ENCODE measurements at regions not wholly inside any gene's neighbourhood (a gene's known extent, or its start where the extent isn't known, plus 50 kb on each side); places are given as distances from the start of the nearest gene placed in this dataset.
A peak's percentile ranks its signal among the peaks of the same experiment; 100 is the strongest.
"Not testable (repeated sequence)": the region's sequence is repeated elsewhere in the genome, so short reads cannot be mapped to it uniquely, and the experiment has no call there.

- DNase-seq = no peak
These were observed 130.4 kb upstream of the F3 start for GRCh38 chr1:94672001-94672400.

- no peak for DNase-seq
These were observed 128.7 kb upstream of the F3 start for GRCh38 chr1:94670273-94670672.

- DNase-seq = no peak
These were observed 127.6 kb upstream of the F3 start for GRCh38 chr1:94669198-94669597.

GRCh38 chr1:94668528-94668927 lies 127.0 kb upstream of the F3 start:
- no peak for DNase-seq

- no peak for DNase-seq
These were observed 126.3 kb upstream of the F3 start for GRCh38 chr1:94667818-94668217.

GRCh38 chr1:94666797-94667196 lies 125.2 kb upstream of the F3 start:
- DNase-seq = no peak

GRCh38 chr1:94661431-94661932 lies 119.9 kb upstream of the F3 start:
- DNase-seq = no peak

GRCh38 chr1:94660994-94661393 lies 119.4 kb upstream of the F3 start:
- DNase-seq = no peak

GRCh38 chr1:94660258-94660657 lies 118.7 kb upstream of the F3 start:
- DNase-seq = no peak

- DNase-seq = not testable (repeated sequence)
These were observed 117.6 kb upstream of the F3 start for GRCh38 chr1:94659202-94659601.

GRCh38 chr1:94658221-94658620 lies 116.7 kb upstream of the F3 start:
- DNase-seq = no peak

- not testable (repeated sequence) for DNase-seq
These were observed 116.2 kb upstream of the F3 start for GRCh38 chr1:94657776-94658175.

GRCh38 chr1:94656967-94657366 lies 115.4 kb upstream of the F3 start:
- DNase-seq = no peak

GRCh38 chr1:94654919-94655318 lies 113.4 kb upstream of the F3 start:
- no peak for DNase-seq

- no peak for DNase-seq
These were observed 112.9 kb upstream of the F3 start for GRCh38 chr1:94654459-94654858.

- DNase-seq = no peak
These were observed 112.5 kb upstream of the F3 start for GRCh38 chr1:94654031-94654430.

GRCh38 chr1:94653454-94653853 lies 111.9 kb upstream of the F3 start:
- DNase-seq = no peak

GRCh38 chr1:94651076-94651475 lies 109.5 kb upstream of the F3 start:
- no peak for DNase-seq

GRCh38 chr1:94650301-94650700 lies 108.7 kb upstream of the F3 start:
- no peak for DNase-seq

- DNase-seq = no peak
These were observed 106.9 kb upstream of the F3 start for GRCh38 chr1:94648225-94649007.

- DNase-seq = no peak
These were observed 105.4 kb upstream of the F3 start for GRCh38 chr1:94646786-94647555.

- DNase-seq = no peak
These were observed 104.6 kb upstream of the F3 start for GRCh38 chr1:94646141-94646643.

- DNase-seq = no peak
These were observed 102.8 kb upstream of the F3 start for GRCh38 chr1:94644352-94644751.

- peak; percentile 45 for DNase-seq
These were observed 102.3 kb upstream of the F3 start for GRCh38 chr1:94643819-94644218.

All from NCI-H2171 treated with DMSO at 0.1 percent for 48 hours (cell line).